ENCODE measurements at regions not wholly inside any gene's neighbourhood (a gene's known extent, or its start where the extent isn't known, plus 50 kb on each side); places are given as distances from the start of the nearest gene placed in this dataset.

- H3K4me3 ChIP-seq (replicated peaks; ENCODE audit: low read depth, low read length) = no peak overlapping the region
- DNase-seq (ENCODE audit: extremely low read depth, insufficient read length) = peak; percentile 24
- H3K36me3 ChIP-seq (ENCODE audit: control insufficient read depth, insufficient read depth, low read length) = no peaks in the 10 kb centered on the region
- TF ChIP-seq CTCF (IDR thresholded peaks at IDR 0.05; ENCODE audit: insufficient read depth, low read length, poor library complexity, severe bottlenecking) = no peak
- peaks cover 2% of the 10 kb centered on the region for H3K27me3 ChIP-seq (replicated peaks; ENCODE audit: control insufficient read depth, insufficient read depth, low read length)
These were observed 137.2 kb downstream of the BRD1 start for GRCh38 chr22:49690454-49690853.

GRCh38 chr22:49689858-49690257, 137.8 kb downstream of the BRD1 start:
- TF ChIP-seq CTCF (IDR thresholded peaks at IDR 0.05; ENCODE audit: insufficient read depth, low read length, poor library complexity, severe bottlenecking) = no peak
- no peak overlapping the region for H3K4me3 ChIP-seq (replicated peaks; ENCODE audit: low read depth, low read length)
- H3K36me3 ChIP-seq (ENCODE audit: control insufficient read depth, insufficient read depth, low read length) = no peaks in the 10 kb centered on the region
- no peak for DNase-seq (ENCODE audit: extremely low read depth, insufficient read length)
- peaks cover 2% of the 10 kb centered on the region for H3K27me3 ChIP-seq (replicated peaks; ENCODE audit: control insufficient read depth, insufficient read depth, low read length)

- no peak for DNase-seq (ENCODE audit: extremely low read depth, insufficient read length)
- no peak overlapping the region for H3K4me3 ChIP-seq (replicated peaks; ENCODE audit: low read depth, low read length)
- H3K27me3 ChIP-seq (replicated peaks; ENCODE audit: control insufficient read depth, insufficient read depth, low read length) = peaks cover 2% of the 10 kb centered on the region
- no peak for TF ChIP-seq CTCF (IDR thresholded peaks at IDR 0.05; ENCODE audit: insufficient read depth, low read length, poor library complexity, severe bottlenecking)
- H3K36me3 ChIP-seq (ENCODE audit: control insufficient read depth, insufficient read depth, low read length) = no peaks in the 10 kb centered on the region
These were observed 138.4 kb downstream of the BRD1 start for GRCh38 chr22:49689255-49689770.

GRCh38 chr22:49688516-49689254, 139.0 kb downstream of the BRD1 start:
- H3K4me3 ChIP-seq (replicated peaks; ENCODE audit: low read depth, low read length) = no peak overlapping the region
- H3K27me3 ChIP-seq (replicated peaks; ENCODE audit: control insufficient read depth, insufficient read depth, low read length) = peaks cover 2% of the 10 kb centered on the region
- no peak for TF ChIP-seq CTCF (IDR thresholded peaks at IDR 0.05; ENCODE audit: insufficient read depth, low read length, poor library complexity, severe bottlenecking)
- H3K36me3 ChIP-seq (ENCODE audit: control insufficient read depth, insufficient read depth, low read length) = no peaks in the 10 kb centered on the region
- DNase-seq (ENCODE audit: extremely low read depth, insufficient read length) = no peak

GRCh38 chr22:49687786-49688515, 139.7 kb downstream of the BRD1 start:
- H3K36me3 ChIP-seq (ENCODE audit: control insufficient read depth, insufficient read depth, low read length) = no peaks in the 10 kb centered on the region
- H3K4me3 ChIP-seq (replicated peaks; ENCODE audit: low read depth, low read length) = no peak overlapping the region
- peaks cover 2% of the 10 kb centered on the region for H3K27me3 ChIP-seq (replicated peaks; ENCODE audit: control insufficient read depth, insufficient read depth, low read length)
- DNase-seq (ENCODE audit: extremely low read depth, insufficient read length) = no peak
- no peak for TF ChIP-seq CTCF (IDR thresholded peaks at IDR 0.05; ENCODE audit: insufficient read depth, low read length, poor library complexity, severe bottlenecking)
